NK-92 treated with Interleukin-12 subunit alpha and Interleukin-12 subunit beta, amount 100 ng/mL, for 24 hours (cell line): ENCODE measurements at regions not wholly inside any gene's neighbourhood (a gene's known extent, or its start where the extent isn't known, plus 50 kb on each side); places are given as distances from the start of the nearest gene placed in this dataset.

ENCODE experiments used
- DNase-seq: peaks from one replicate; lab custom pipeline; 2025; lab: John Stamatoyannopoulos, UW

DNA sequence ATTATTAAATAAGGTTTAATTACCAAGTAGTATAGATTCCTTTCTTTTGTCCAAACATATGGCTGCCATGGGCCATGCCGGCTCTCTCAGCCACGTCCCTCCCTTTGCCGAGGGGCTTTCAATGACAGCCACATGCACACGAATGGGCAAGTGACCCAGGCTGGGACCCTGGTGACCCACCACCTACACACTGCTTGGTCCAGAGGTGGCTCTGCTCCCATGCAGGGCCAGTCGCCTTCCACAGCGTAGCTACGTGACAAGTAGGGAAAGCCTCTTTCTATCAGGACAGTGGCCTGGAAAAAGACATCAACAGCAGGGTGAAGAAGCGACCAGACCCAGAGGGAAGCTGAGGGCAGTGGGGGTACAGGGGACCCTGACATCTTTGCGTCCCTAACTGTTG is 152.8 kb upstream of the CST7 start:
- no peak for DNase-seq

DNA sequence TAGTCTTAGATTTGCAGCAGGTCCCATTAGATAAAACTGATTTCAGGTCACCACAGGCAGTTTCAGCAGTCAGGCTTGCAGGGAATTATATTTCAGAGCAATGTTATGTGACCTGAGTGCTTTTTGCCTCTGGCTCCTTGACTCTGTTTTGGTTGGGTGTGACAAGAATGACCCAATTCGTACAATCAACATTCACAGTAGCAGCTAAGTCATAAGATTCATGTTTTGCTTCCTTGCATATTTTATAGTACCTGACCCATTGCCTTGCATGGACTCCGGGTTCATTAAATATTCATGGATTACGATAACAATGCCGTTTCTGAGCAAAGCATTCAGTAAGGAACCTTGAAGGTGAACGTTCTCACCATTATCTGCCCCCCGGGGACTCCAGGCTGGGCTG is 152.0 kb upstream of the CST7 start:
- DNase-seq, result no peak

DNA sequence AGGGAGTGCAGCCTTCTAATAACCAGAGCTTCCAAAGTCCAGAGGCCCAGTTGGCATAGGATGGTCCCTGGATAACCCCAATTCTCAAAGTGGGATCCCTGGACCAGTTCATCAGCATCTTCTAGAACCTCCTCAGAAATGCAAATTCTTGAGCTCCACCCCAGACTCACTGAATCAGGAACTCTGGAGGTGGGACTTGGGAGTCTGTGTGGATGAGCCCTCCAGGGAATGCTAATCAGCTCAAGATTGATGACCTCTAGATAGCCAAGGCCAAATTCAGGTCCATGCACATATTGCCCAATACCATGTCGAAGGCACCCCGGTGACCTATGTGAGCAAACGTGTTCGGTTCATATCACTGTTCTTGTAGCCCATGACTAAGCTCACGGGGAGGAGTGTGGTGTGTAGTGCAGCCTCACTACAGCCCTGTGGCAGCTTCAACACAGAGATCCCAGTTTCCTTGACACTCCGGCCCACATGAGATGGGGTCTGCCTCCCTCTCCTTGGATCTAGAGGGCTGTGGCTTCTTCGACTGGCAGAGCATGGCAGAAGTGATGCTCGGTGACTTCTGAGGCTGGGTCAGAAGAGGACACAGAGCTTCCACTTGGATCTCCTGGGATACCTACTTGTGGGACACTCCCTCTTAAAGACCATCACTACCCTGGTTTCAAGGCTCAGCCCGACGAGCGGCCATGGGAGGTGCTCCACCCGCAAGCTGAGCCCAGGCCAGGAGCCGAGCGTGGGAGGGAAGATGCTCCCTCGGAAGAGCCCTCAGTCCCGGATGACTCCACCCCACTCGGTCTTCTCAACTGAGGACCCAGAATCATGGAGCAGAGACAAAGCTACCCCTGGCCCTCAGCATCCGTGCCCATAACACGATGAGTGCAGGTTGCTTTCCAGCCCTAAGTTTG is 151.1 kb upstream of the CST7 start:
- DNase-seq, result no peak

DNA sequence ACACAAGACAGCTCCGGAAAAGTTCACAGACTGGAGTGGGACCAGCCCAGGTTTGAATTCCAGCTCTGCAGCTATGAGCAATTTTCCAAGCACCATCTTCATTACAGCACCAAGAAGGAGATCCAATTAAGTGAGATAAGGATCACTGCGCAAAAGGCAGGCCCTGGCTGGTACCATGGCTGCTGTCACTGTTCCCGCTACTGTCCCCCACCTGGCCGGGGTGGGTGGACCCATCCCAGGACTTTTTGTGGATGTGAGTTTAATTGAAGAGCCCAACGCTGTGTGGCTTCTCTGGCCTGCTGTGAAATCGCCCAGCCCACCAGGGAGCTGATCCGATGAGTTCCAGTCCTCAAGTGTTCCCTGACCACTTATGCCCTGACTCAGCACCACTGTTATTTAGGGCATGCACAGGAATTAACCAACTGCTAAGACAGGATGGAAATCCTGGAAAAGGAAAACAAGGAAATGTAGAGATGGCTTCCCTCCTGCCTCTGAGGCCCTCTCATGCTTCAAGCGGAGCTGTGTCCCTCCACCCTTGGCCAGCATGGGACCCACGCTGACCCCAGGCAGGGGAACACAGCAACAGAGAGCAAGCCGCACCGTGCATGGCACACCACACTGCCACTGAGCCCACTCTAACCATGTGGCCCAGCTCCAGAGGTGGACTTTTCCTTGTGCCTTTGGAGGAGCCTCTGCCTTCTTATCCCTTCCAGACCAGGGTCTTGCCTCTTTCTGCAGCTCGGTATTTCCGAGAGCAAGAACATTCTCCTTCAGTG is 150.0 kb upstream of the CST7 start:
- DNase-seq, result no peak

DNA sequence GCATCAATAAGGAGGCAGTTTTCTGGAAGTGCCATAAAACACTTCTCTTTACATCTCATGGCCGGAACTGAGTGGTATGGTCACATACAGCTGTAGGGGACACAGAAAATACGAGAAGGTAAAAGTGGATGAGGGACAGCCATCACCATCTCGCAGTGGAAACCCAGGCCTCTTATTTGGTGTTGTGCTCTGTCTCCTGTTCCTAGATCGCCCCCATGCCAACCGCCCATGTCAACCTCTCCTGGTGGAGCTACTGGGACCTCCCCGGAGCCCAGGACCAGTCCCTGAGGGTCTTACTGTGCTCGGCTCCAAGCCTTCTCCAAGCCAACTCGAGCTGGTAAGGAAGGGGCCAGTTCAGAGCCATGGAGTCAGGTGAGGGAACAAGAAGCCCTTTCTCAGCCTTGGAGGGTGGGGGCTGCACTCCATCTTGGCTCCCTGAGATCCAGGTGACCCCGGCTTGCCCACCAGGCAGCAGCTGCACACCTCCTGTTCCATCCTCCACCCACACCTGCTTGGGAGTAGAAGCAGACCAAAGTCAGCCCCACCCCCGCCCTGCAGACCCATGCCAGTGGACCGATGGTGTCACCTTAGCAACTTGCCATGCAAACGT is 149.0 kb upstream of the CST7 start:
- DNase-seq, result no peak

DNA sequence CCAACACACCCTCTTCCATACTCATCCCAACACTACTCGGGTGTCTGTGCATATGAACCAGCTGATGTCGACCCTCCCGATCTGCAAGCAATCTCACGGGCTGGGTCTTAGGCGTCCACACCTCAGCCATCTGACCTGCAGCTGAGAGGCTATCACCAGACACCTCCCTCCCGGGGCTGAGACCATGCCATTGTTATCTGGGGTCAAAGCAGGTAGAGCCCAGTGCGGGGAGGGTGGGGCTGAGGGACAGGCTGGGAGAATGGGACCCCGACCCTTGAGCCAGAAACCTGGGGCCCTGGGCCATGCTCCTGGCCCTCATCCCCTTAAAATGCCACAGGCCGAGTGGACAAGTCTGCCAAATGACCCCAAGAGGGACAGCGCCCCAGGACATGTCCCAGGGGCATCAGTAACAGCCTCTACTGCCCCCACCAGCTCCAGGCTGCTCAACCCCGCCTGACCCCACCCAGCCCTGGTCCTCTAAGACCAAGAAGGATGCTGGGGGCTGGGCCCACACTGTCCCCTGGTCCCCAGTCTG is 146.7 kb upstream of the CST7 start:
- DNase-seq, result no peak

DNA sequence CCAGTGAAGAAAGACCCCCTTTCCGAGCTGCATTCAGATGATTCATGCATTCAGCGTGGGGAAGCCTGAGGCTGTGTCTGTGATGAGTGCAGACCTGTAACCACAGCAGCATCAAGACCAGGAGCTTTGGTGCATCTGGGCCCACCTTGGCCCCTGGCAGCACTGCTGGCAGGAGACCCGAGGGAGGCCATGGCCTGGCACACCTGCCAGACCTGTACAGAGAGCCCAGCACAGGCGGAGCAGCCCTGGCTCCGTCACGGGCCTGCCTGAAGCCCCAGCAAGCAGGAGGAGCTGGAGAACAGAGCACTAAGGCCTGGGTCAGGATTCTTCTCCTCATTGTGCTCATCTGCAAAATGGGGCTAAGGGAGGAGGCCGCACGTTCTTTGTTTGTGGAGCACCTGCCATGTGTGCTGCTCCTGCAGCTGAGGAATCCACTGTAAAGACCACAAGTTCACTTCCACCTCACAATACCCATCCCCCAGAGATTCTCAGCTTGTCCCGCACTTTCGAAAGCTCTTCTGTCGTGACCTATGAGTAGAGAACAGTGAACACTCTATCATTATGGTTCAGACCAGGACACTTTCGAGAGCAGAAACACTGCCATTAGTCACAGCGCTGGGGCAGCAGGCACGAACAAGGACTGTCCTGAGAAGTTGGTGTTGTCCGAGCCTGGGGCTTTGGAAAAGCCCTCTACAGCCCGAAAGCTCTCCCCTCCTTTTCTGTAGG is 144.4 kb upstream of the CST7 start:
- DNase-seq, result no peak

DNA sequence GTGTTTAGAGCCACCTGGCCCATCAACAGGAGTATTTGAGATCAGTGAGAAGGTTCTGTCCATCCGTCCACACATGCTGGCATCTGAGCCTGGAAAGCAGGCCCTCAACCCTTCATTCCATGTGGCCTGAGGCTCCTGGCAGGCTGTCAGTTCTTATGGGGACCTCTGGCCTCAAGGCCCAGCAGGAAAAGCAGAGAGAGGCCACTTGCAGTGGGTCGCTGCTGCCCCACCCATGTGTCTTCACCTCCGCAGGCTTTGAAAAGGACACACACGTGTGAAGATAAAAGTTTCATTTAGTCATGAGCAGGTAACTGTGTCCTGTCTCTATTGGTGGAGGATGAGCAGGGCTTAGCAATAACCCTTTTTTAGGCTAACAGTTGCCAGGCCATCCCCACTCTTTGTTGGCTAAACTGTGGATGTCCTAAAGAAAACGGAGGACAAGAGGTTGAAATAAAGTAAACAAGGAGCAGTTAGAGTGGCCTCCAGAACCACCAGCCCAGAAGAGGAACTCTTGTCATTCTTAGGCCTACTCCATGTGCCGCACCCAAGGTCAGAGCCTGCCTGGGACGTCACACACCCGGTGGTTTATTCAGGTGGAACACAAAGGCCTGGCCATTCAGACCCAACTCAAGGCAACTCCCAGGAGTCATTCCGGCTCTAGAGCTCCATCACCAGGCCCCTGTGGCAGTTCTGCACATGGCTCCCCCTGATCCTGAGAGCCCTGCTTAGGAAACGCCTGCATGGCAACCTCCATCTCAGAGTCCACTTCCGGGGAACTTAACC is 143.4 kb upstream of the CST7 start:
- no peak for DNase-seq

DNA sequence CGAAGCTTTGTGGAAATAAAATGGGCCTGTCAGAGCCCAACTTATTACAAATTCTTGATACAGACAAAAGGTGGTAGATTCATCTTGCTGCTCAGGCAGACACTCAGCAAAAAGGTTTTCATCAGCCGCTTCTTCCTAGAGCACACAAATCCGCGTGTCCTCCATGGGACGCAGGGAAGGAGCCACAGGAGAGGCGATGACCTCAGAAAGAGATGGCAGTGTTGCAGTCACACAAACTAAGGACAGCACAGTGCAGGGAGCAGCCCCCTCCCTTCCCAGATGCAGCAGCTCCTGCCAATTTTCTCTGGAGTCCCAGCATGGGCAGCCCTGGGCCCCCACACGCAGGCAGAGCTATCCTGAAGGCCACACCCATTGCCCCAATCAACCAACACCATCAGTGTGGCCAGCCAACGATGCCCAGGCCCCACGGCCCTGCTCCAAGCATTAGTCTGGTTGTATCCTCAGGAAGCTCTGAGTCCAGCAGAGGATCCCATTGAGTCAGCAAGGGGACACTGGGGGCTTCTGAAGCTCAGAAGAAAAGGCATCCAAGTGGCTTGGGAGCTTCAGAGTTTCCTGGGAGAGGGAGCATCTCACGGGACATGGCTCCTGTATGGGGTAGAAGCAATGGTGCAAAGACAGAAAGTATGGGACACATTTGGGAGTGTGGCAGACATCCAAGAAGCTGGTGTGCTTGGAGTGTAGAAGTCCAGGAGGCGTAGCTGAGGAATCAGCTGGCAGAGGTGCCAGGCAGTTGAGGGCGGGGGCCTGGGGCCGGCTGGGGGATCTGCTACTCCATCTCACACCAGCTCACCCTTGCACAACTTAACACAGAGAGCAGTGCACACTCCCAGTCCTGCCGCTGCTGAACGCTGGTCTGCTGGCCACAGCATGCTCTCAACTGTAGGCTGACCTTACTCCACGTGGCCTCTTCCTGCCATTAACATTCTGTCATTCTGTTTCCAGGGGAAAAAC is 142.1 kb upstream of the CST7 start:
- DNase-seq, result no peak

DNA sequence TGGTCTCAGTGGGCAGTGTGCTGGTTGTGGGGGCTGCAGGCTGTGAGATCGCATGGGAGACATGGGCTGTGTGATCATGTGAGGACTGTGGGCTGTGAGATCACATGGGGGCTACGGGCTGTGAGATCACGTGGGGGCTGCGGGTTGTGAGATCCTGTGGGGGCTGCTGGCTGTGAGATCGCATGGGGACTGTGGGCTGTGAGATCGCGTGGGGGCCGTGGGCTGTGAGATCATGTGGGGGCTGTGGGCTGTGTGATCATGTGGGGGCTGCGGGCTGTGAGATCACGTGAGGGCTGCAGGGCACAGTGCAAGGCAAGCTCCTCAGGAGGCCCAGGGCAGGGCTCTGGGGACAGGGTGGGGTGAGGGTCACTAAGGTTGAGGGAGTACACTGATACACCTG is 140.5 kb upstream of the CST7 start:
- DNase-seq, result no peak

DNA sequence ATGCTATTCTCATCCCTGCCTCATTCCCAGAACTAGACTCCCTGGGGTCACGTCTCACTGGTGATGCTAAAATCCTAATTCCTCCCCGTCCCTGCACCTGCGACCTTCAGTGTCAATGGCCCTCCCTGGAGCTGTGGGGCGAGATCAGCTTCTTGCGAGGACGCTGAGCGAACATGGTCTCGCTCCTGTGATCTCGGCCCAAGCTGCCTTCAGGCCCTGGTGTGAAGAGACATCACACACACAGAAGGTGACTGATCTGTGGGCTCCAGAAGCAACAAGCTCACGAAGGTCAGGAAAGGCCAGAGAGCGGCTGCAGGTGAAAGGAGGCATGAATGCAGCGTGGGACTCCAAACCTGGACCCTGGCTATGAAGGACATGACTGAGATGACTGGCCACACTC is 139.5 kb upstream of the CST7 start:
- no peak for DNase-seq

DNA sequence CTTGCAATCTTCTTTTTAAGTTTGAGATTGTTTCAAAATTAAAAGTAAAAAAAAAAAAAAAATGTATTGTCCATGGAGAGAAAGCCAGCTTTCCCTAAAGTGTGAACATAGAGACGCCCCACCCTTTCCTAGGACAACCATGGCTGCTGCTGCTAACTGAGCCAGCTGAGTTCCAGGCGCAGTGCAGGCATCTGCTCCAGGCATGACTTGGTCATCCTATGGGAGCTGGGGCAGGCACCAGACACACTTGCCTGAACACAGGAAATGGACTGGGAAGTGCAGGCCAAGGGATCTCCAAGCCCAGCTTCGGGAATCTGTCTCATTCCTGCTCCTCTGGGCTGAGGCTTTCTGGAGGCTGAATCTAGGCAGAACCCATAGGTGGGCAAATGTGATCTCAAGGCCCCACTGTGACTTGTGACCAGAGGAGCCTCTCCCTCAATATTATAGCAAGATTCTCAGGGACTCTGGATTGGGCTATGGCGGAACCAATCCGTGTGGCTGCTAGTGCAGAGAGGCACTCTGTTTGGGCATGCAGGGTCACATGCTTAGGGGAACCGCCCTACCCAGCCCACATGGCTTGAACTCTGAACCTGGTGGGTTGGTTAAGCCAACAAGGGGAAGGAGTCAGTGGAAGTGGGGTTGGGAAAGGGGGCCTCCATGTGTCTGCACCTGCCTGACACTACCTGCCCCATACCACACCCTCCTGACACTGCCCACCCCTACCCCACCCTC is 138.2 kb upstream of the CST7 start:
- DNase-seq, result no peak

DNA sequence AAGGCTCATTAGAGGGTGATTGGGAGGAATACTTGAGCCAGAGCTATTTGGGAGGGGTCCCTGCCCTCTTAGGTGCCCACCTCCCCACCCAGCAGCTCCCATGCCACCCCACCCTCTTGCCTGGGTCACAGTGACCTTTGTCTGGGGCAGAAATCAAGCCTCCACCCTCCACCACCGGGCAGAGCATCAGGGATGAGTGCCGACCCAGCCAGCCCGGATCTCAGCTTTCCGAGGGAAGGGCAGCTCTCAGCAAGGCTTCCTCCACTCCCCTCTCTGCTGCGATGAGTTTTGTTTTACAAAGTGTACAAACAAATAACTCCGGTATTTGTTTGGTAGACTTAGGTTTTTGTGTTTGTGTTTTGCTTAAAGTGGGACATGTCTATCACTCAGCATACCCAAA is 136.7 kb upstream of the CST7 start:
- no peak for DNase-seq

DNA sequence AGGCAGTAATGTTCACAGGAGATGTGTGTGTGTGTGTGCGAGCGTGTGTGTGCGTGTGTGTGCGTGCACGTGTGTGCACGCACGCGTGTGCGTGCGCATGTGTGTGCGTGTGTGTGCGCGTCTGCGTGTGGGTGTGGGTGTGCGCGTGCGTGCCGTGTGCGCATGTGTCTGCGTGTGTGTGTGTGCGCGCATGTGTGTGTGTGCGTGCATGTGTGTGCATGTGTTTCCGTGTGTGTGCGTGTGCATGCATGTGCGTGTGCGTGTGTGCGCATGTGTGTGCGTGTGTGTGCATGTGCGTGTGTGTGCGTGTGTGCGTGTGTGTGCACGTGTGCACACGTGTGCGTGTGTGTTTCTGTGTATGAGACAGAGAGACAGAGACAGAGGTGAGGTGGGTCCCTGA is 136.0 kb upstream of the CST7 start:
- DNase-seq, result no peak

DNA sequence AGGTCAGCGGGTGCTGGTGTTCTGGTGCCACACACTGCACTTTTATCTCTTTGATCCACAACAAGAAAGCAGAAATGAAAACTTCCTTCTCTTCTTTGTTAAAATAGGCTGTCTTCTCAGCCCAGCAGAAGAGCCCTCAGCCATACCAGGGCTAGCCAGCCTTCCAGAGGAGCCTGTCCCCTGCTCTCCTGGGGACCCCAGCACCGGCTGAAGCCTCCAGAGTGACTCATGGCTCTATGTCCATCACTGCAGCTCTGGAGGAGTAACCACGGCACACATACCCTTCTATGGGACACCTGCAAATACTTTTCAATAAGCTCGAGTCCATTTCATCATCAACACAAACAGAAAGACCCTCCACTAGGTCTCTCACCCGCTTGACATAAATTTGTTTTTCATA is 135.6 kb upstream of the CST7 start:
- no peak for DNase-seq

DNA sequence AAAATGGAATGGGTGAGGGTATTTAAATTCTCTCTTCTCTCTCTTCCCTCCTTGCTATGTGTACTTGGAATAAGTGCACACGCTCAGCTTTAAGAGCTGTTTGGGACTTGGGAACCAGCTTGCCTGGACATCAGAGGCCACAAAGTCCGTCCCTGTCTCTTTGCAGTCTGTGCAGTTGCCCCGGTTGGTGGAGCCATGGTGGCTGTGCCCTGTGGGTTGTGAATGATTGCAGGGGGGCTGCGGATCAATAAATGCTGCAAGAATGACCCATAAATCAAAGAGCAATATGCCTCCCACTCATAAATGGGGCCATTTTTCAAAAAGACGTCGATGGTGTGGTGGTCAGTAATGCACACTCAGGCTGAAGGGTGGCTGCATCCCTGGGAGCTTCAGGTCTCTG is 135.1 kb upstream of the CST7 start:
- no peak for DNase-seq

DNA sequence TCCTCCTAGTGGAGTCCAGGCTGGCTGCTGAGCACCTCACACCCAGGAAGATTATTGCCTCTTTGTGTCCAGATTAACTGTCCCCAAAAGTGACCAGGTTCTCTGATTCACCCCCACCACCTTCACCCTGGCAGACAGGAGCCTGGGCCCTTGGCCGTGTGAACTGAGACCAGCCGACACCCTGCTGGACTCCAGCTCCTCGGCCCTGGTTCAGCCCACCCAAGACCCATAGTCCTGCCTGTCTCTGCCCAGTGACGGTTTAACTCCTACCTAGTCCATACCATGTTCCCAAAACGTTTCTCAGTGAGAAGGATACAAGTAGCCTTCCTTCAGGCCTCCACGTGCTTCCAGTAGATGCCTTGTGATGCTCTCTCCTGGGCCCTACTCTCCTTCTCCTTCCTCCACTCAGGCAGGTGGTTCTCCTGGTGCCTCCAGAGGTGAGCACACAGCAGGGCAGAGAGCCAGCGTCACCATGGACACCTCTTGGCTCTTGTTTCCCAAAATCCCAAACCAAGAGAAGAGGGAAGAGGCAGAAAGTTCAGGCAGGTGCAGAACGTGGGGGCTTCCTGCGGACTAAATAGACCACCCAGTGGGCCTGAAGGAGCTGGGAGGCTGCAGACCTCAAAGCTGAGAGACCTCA is 134.4 kb upstream of the CST7 start:
- no peak for DNase-seq

DNA sequence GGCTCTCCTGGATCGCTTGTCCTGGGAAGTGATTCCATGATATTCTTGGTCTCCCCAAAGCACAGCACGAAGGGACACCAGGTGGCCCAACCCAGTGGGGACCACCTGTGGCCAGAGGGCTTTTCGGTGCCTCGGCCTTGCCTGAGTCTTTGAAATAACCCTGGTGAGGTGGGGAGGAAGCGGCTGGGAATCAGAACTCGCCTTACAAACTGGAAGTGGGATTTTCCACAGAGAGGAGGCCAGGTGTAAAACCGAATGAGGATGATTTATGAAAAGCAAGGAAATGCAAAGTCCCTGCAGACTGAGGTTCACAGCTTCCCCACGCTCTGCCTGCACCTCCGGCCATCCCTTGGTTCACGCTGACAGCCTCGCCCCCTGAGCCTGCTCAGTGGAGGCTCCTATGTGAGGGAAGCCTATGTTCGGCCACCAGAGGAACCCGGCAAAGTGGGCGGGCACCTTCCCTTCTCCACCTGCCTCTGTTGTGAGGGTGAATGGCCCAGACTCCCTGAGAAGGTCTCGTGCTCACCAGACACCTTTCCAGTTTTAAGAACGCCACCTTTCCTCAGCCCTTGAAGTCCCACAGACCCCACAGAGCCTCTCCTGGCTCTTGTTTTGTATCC is 133.8 kb upstream of the CST7 start:
- DNase-seq, result no peak
